ENCODE measurements at regions not wholly inside any gene's neighbourhood (a gene's known extent, or its start where the extent isn't known, plus 50 kb on each side); places are given as distances from the start of the nearest gene placed in this dataset.
"Not testable (repeated sequence)": the region's sequence is repeated elsewhere in the genome, so short reads cannot be mapped to it uniquely, and the experiment has no call there.

DNA sequence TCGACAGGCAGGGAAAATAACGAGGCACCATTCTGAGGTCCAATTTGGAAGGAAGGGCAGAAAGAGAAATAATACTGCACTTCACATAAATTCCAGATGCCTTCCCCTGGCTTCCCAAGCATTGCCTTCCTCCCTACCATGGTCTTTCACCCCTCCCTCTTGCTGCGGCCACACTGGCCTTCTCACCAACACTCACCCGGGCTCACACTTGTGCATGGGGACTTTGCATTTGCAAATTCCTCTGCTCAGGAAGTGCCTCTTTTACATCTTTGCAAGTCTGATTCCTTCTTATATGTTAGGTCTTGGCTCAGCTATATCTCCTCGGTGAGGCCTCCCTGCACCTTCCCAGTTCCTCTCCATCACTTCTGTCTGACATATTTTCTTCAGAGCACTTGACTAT is 199.4 kb downstream of the CHIC2 start:
- no peak for ATAC-seq
- no peak for DNase-seq

DNA sequence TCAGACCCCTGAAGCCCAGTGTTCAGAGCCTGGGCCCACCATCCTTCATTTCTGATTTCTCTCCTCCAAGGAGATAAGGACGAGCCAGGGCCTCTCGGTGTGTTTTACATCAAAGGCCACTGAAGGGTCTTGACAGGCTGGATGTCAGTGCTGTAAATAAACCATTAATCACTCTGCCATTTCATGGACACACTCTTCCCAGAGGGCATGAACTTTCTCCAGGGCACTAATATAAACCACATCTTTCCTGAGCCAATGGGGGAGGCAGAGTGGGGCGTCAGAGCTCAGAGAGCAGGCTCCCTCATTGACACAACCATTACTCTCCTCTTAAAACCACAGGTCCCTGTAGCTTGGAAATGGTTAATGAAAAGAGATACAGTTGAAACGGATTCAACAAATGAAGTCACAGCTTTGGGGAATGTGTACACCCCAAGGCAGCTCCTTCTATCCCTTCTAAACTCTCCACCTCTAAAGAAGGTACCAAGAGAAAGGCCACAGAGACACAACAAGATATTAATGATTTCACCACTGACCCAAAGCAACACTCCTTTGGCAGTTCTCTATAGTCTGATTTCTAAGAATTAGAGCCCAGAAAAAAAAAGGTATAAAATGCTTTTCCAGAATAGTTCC is 200.6 kb downstream of the CHIC2 start:
- no peak for DNase-seq
- ATAC-seq, result no peak

DNA sequence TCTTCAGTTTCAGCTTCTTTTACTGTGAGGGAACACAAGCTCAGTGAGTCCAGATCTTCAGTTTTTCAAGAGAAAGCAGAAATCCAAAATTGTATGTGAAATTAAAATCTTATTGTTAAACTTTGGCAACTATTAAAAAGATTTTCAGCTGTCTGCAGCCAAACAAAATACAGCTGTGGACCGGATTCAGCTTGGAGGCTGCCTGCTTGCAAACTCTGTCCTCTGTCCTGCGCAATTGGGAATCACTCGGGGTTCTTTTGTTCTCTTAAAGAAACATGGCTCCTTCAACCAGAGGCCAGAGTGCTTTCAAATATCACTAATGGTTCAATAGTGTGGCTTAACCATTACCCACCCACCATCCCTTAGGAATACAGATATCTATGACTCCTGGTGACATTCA is 201.2 kb downstream of the CHIC2 start:
- DNase-seq (no peak), ATAC-seq (no peak)

DNA sequence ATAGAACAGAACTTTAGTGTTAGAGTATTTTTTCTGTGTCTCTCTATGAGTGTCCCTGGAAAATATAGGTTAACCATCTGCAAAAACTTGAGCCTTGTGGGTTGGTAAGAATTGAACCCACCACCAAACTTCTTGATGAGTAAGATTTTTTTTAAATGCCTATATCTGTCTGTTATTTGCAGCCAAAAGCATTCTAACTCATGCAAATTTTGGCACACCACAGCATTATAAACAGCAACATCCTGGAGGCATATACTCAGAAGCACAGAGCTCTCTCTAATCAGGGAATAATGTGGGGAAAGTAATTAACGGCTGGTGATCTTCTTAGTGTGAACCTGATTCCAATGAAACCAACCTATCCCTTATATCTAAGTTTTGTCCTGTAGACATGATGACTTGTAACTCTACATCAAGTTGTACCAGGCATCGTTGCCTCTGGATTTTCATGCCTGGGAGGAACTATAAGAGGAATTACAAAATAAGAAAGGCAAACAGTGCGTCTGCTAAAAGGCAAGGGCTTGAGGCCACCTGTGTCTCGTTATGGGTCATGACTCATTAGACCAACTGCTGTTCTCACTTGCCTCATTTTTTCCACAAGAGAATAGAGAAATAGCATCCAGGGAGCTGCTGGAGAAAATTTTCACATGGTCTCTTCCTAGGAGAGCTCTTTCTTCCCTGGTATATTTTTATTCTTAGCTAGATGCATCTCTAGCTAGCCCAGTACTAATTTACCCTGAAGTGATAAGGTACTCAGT is 202.4 kb downstream of the CHIC2 start:
- DNase-seq (no peak), ATAC-seq (no peak)

DNA sequence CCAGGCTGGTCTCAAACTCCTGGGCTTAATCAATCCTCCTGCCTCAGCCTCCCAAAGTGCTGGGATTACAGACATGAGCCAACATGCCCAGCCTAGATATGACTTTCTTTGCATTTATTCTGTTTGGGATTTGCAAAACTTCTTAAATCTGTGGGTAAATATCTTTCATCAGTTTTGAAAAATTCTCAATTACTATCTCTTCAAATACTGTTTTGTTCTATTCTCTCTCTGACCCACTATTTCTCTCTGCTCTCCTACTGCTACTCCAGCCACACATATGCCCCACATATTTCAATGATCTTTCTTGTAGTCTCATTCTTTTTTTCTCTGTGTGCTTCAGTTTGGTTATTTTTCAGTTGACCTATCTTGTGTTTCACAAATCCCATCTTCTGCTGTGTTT is 205.1 kb downstream of the CHIC2 start:
- no peak for DNase-seq
- ATAC-seq, result no peak

DNA sequence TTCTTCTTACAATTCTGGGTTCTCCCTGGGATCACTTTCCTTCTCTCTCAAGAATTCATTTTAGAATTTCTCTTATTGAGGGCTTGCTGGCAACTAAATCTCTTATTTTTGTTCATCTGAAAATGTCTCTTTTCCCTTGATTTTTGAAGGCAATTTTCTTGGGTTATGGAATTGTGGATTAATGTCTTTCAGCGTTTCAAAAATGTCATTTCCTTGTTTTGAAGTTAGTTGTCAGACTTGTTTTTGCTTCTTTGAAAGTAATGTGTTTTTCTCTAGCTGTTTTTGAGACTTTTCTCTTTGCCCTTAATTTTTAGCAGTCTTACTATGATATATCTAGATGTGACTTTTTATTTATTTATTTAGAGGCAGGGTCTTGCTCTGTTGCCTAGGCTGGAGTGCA is 205.7 kb downstream of the CHIC2 start:
- DNase-seq (no peak), ATAC-seq (no peak)

DNA sequence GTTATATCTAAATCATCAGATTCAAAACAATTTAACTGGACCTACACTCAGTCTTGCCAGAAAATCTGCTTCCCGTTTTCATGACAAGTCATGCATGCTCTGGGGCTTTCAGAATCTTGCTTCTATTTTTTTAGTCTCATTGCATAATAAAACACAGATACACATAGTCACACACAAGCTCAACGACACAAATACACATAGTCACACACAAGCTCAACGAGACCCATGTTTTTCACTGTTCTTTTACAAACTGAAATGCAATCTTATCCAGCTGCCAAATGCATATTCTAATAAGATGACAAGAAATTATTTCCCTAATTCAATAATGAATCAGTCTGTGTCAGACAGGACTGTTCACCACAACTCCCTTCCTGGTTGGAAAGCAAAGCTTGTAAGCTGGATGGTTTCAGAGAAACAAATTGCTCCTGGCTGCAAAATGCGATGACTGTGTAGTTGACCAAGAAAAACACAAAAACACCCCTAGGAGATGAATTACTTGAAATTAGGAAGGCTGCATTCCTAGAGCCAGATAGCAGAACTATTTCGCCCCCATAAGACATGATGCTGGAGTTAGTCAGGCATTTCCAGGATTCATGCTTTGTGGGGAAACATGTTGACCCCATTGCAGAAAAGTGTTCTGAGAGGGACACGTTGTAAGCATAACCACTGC is 208.7 kb downstream of the CHIC2 start:
- no peak for ATAC-seq

DNA sequence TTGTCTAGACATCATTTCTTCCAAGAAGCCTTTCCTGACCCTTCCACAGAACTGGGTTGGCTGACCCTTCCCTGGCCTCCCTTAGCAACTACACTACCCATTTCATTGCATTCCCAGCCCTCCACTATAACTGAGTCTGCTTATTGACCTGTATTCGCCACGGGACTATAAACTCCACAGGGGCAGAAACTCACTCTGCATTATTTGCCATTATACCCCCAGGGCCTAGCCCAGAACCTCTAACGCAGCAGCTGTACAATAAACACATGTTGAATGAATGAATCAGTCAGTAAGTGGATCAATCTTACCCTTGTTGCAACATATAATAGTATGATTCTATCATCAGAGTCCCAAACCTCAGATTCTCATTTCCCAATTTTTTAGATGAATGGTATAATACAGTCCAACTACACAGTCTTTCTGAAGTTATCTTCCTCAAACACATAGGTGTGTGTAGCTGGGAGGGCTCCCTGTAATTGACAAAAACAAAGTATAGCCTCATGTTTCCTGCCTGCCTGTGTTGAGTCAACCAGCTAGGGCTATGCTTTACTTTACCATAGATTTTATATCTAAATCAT is 209.3 kb downstream of the CHIC2 start:
- DNase-seq (no peak), ATAC-seq (no peak)

More for the DNA sequence above, 208.7 kb downstream of the CHIC2 start:
- no peak for DNase-seq

DNA sequence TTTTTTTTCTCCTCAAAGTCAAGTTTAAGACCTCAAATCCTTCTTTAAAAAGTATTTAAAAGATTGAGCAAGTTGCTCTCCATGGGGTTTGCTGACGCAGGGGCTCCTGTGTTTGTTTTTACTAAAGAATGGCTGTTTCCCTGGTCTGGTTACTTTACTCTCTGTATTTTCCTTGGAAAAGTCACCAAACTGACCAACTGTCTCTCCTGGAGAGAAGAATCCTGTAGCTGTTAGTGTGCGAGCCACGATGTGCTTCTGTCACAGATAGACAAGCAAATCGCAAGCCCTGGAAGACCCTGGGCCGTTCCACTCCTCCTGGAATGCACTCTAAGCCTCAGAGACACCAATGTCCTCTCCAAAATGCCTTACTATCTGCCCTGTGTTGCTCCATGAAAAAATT is 212.1 kb downstream of the CHIC2 start:
- DNase-seq (no peak), ATAC-seq (no peak)

DNA sequence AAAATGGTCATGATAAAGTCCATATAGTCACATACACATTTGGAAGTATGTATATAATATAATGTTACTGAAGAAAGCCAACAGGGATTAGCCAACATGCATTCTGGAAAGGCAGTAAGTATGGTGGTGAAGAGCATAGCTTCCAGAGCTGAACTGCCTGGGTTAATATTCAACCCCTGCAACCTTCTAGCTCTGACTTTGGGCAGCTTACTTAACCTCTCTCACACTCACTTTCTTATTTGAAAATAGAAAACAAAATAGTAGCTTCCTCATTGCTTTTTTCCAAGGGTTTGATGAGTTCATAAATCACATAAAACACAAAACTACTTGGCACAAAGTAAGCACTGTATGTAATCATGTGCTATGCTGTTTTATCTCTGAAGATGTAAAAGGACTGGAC is 216.4 kb downstream of the CHIC2 start:
- no peak for DNase-seq
- no peak for ATAC-seq

DNA sequence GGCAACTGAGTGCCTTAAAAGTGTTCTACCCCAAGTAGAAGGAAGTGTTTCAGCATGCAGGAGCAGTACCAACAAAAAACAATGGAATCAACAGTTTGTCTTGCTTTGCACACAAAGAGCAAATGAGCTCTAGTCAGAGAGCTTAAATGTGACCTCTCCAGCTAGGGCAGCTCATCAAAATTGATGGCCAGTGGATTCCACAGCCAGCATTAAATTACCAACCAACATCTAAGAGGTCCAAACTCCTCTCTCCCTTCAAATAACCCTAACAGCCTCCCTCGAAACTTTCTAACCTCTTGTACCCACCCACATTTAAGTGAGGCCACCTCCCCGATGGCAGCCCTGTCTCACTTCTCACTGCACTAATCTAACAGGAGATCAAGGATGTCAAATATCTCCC is 219.9 kb downstream of the CHIC2 start:
- ATAC-seq (no peak), DNase-seq (no peak)

DNA sequence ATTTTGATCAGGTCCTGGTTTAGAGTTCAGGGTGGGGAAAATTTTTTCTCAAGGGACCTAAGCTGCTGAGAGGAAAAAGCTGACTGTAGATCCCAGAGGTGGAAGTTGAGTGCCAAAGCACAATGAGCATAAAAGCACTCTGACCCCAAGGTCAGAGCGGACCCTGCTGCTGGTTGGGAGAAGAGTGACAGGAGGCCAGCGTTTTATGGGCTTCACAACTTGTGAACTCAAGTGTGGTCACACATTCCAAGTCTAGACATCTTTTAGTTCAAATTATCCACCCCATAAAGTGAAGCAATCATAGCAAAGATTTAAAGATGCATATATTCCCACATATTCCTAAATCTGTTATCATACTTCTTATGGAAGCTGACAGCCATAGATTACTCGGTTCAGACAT is 220.3 kb downstream of the CHIC2 start:
- DNase-seq, result no peak
- no peak for ATAC-seq

DNA sequence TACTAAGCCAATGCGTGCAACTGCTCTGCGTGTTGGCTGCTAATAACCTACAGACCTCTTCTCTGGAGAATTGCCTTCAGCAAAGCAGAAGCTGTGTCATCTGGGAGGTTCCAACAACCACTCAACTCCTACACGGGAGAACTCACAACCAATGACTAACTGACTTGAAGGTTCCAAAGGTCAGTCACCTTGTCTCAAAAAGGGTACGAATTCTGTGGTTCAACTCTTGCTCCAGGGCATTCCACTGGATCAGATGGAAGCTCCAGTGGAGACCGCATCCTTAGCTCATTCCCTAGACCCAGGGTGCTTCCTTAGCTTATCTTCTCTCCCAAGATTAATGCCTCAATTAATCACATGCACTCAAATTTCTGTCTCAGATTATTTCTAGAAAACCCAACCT is 222.7 kb downstream of the CHIC2 start:
- DNase-seq, result no peak

DNA sequence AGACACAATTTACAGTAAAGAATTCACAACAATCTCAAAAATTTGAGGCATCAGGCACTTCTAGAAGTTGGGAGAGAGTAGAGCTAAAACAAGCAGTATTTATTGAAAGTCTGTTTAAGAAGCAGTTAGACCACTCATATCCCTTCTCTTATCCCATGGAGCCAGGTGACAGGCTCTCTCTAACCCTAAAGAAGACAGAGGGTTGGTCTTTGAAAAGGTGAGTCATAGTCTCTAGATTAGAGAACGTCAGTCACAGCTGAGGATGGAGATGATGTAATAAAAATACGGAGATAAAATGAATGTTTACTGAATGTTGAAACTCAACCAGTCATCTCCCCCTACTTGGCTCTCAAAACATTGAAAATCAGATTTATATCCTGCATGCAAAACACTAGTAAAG is 223.8 kb downstream of the CHIC2 start:
- no peak for ATAC-seq

More for the DNA sequence above, 222.7 kb downstream of the CHIC2 start:
- no peak for ATAC-seq

DNA sequence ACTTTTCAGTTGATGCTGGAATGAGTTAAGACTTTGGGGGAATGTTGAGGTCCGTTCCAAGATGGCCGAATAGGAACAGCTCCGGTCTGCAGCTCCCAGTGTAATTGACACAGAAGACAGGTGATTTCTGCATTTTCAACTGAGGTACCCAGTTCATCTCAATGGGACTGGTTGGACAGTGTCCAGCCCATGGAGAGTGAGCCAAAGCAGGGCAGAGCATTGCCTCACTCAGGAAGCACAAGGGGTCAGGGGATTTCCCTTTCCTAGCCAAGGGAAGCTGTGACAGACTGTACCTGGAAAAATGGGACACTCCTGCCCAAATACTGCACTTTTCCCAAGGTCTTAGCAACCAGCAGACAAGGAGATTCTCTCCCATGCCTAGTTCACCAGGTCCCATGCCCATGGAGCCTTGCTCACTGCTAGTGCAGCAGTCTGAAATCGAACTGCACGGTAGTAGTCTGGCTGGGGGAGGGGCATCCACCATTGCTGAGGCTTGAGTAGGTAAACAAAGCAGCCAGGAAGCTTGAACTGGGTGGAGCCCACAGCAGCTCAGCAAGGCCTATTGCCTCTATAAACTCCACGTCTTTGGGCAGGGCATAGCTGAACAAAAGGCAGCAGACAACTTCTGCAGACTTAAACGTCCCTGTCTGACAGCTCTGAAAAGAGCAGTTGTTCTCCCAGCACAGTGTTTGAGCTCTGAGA is 231.0 kb downstream of the CHIC2 start:
- not testable (repeated sequence) for DNase-seq, ATAC-seq

More for the DNA sequence above, 223.8 kb downstream of the CHIC2 start:
- DNase-seq, result no peak

DNA sequence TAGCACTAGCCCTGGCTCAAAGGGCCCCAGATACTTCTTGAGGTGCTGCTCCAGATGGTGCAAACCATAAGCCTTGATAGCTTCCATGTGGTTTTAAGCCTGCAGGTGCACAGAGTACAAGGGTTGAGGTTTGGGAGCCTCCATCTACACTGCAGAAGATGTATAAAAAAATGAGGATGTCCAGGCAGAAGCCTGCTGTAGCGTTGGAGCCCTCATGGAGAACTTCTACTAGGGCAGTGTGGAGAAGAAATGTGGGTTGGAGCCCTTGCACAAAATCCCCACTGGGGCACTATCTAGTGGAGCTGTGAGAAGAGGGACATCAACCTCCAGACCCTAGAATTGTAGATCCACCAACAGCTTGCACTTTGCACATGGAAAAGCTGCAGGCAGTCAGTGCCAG is 231.9 kb downstream of the CHIC2 start:
- ATAC-seq, result no peak
- DNase-seq, result no peak

DNA sequence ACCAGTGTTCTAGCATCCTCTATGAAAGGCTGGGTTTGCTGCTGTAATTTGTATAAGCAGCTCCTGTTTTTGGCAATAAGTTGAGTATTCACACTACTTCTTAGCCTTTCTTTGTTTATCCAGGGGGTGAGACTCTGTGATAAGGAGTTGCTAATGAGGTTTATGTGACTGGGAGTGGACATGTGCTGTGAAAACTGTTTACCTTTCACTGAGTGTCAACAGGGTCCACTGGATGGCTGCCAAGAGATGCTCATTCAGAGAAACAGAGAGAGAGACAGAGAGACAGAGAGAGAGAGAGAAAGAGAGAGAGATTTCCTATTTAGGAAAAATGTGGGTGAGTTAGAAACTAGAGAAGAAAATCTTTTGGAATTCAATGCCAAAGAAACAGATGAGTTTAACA is 233.9 kb downstream of the CHIC2 start:
- no peak for ATAC-seq

DNA sequence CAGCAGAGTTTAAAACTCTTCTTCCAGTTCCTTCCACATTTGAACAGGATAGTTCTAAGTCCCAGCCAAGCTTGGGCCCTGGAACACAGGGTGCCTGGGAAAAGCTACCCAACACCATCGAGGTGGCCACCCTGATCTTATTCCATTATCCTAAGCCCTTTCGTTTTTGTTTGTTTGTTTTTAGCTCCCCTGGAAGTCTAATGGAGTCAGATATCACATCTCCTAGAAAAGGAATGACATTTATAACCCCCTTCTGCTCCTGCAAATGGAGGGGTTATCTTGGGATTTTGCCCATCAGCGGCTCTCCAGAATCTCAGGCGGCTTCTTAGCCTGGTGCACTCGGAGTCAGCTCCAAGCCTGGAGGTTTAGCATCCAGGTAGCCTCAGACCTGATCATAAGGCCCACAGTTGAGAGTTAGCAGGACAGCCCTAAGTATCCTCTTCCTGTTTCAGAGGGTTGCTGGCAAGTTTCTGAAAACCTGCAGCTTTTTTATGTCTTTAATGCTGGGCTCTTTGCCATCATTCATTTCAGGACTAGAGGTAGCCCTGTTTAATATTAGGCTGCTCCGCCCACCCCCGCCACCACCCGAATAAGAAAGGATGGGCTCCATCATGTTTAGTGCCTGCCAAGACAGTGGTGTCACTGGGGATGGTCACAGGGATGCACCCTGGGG is 230.0 kb upstream of the LNX1 start:
- ATAC-seq (no peak), DNase-seq (no peak)

More for the DNA sequence above, 233.9 kb downstream of the CHIC2 start:
- no peak for DNase-seq

DNA sequence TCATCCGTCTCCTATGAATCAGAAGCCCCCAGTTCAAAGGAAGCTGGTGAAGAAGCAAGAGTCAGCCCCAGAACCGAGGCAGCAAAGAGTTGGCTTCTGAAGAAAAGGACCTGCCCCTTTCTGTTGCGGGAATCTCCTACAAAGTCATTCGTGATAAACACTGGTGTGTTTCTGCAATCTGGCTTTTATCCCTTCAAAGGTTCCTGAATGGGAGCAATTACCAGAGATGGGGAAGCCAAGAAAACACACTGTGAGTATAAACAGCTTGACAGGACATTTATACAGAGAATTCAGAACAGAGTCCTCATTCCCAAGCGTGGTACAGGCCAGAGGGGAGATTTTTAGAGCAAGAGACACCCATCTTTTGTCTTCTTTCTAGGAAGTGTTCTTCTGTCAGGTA is 226.8 kb upstream of the LNX1 start:
- ATAC-seq (no peak), DNase-seq (no peak)

DNA sequence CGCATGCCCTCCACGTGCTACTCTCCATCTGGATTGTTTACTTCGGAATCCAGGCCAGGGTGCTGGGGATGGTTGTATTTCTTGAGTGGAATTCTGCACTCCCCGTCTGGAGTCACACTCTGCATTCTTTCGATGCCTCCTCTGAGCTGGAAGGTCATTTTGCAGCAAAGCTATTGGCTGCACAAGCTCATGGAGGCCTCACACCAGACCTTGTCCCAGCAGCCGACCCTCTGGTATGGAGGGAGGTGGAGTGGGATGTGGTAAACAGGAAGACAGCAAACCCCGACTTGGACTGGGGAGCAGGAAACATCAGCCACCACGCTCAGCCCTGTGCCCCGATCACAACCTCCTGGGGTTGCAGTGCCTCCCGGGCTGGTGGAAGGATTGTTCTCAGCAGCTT is 225.3 kb upstream of the LNX1 start:
- DNase-seq (no peak), ATAC-seq (no peak)

DNA sequence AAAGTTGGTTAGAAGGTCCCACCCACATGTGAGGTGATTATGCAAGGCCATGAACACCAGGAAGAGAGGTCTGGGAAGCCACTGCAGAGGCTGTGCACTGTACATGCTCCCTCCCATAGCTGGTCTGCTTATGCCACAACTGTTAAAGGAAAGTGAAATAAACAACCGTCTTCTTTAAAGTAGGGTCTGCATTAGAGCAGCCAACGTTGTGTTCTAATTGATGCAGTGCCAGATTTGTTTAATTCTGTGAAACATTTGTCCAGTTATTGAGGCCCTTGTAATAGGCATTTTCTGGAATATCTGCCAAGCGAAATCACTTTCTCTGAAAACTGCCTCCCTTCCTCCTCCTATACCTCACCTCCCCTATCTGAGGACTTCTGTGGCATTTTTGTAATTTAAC is 224.0 kb upstream of the LNX1 start:
- ATAC-seq, result no peak

DNA sequence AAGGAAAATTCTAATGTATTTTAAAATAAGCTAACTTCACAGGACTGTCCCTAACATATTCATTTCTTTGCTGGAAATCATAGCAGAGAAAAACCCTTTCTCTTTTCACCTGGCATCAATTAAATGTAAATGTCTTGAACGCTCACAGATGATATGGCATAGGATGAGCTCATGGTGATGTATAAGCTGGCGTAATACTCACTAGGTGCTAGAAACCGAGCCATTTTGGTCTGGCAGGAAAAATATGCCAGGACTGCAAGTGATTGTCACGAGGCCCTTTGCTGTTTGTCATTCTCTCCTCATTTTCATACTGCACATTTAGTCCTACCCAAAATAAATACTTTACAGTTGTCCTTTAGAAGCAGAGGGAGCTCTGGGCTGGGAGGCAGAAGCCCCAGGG is 222.7 kb upstream of the LNX1 start:
- ATAC-seq (no peak), DNase-seq (no peak)

More for the DNA sequence above, 224.0 kb upstream of the LNX1 start:
- no peak for DNase-seq
